ENCODE measurements at regions not wholly inside any gene's neighbourhood (a gene's known extent, or its start where the extent isn't known, plus 50 kb on each side); places are given as distances from the start of the nearest gene placed in this dataset.

DNA sequence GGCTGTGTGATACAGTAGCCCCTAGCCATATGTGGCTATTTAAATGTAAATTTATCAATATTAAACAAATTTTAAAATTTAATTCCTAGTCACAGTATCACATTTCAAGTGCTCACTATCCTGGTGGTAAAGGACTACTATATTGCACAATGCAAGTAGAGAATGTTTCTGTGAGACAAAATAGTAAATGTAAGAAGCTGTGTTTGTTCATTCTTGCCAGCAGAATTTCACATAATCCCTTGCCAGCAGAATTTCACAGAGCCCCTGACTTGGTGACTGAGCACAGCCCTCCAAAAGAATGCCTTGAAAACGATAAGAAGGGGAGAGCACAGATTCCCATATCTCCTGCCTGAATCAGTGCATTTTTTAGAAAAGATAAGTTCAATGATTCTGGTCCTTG lies 75.9 kb upstream of the SELENOP start:
- Mint-ChIP-seq H3K9me3 (no peaks in the 10 kb centered on the region), H3K4me3 (no peak overlapping the region), H3K4me1 (ENCODE audit: low read depth) (no peaks in the 10 kb centered on the region), H3K36me3 (ENCODE audit: low read depth) (no peaks in the 10 kb centered on the region), H3K27me3 (ENCODE audit: low read depth) (peaks cover 2% of the 10 kb centered on the region), H3K27ac (no peak overlapping the region)
- intact Hi-C loops (cut with micrococcal nuclease), result loop anchor here (5.0 kb wide), 3 partner anchors 305 to 1030 kb away; no protein-coding TSS in a partner anchor
- CTCF ChIA-PET, result no interaction called here
- DNase-seq, result no peak

DNA sequence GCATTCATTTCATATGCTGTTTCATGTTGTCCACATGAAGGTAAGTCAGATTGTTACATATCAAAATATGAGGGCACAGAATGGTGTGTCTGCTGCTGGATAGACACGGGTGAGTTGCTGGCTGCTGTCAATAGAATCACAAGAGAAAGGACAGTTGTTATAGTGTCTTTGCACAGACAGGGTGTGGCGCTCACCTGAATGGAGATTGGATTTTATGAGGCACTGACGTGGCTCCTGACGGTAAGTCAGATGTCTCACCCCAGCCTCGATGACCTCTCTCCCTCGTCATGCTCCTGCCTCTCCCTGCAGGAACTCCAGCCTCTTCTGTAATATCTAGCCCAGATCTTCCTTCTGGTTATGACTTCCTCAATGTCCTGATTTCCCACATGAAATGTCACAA lies 75.4 kb upstream of the SELENOP start:
- Mint-ChIP-seq H3K27ac (no peak overlapping the region), H3K9me3 (no peaks in the 10 kb centered on the region), H3K36me3 (ENCODE audit: low read depth) (no peaks in the 10 kb centered on the region), H3K4me1 (ENCODE audit: low read depth) (no peaks in the 10 kb centered on the region), H3K27me3 (ENCODE audit: low read depth) (peaks cover 2% of the 10 kb centered on the region), H3K4me3 (no peak overlapping the region)
- intact Hi-C loops (cut with micrococcal nuclease), result loop anchor here (5.0 kb wide), 3 partner anchors 305 to 1030 kb away; no protein-coding TSS in a partner anchor
- DNase-seq, result no peak
- CTCF ChIA-PET, result no interaction called here

DNA sequence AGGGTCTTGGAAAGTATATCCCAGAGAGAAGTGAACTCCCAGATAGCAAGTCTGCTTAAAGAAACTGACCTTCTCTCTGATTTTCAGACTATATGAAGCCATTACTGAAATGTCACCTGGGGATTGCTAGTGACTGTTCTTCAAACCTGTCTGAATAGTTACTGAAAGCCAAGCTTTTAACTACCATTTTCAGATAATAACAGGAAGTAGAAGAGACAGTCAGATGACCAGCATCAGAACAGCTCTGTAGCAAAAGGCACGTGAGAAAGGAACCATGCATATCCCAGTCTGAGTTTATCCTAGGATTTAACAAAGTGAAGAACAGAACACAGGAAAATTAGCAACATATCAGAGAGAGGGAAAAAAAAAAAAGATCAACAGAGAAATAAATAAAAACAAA lies 74.9 kb upstream of the SELENOP start:
- H3K4me1 Mint-ChIP-seq (ENCODE audit: low read depth), result no peaks in the 10 kb centered on the region
- no peak overlapping the region for H3K27ac Mint-ChIP-seq
- H3K9me3 Mint-ChIP-seq, result no peaks in the 10 kb centered on the region
- no peaks in the 10 kb centered on the region for H3K36me3 Mint-ChIP-seq (ENCODE audit: low read depth)
- H3K4me3 Mint-ChIP-seq, result no peak overlapping the region
- H3K27me3 Mint-ChIP-seq (ENCODE audit: low read depth), result peaks cover 2% of the 10 kb centered on the region
- intact Hi-C loops (cut with micrococcal nuclease), result loop anchor here (5.0 kb wide), 3 partner anchors 304 to 1029 kb away; no protein-coding TSS in a partner anchor
- no peak for DNase-seq
- CTCF ChIA-PET, result interaction anchor here (1.1 kb wide), 1 partner anchor 17 kb away, joined by 3 read pairs; no protein-coding TSS in a partner anchor

DNA sequence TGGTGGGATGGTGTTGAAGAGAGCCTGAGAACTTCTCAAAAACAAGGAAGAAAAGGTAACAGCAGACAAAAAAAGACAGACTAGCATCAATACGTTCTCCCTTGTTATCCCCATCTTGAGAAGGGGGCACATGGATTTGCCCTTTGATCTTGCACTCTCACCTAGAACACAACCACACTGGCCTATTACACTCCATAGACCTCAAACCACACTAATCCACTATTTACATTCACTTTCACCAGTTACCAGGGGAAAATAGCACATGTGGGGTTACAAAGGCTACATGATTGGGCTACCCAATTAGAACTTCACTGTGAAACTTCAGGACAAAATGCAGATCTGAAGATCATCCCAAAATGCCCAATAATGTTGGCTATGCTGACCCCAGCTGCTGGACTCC lies 72.6 kb upstream of the SELENOP start:
- no peak for DNase-seq
- Mint-ChIP-seq H3K27ac (no peak overlapping the region), H3K4me3 (no peak overlapping the region), H3K27me3 (ENCODE audit: low read depth) (peaks cover 2% of the 10 kb centered on the region), H3K4me1 (ENCODE audit: low read depth) (no peaks in the 10 kb centered on the region), H3K9me3 (no peaks in the 10 kb centered on the region), H3K36me3 (ENCODE audit: low read depth) (no peaks in the 10 kb centered on the region)
- intact Hi-C loops (cut with micrococcal nuclease), result no loop called here
- CTCF ChIA-PET, result no interaction called here

DNA sequence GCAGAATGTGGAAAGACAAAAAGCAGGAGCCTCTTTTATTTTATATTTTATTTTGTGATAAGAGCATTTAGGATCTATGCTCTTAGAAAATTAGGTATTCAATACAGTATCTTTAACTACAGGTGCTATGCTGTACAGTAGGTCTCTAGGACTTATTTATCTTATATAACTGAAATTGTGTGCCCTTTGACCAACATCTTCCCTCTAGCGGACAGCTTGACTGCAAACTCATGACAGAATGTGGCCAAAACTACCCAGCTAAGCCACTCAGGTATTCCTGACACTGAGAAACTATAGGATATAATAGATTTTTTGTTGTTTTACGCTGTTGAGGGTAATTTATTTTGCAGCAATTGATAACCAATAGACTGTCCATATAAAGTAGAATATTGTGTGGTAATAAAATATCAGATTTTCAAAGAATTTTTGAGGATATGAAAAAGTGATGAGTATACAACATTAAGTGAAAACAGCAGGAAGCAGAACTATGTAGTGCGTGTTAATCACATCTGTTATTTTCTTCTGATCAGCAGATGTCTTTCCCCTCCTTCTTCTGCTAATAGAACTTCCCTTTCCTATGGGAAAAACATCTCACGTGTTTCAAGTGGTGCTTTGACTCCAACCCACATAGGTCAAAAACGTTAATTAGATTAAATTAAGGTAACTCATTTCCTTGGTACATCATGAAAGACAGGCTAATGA lies 69.9 kb upstream of the SELENOP start:
- CTCF ChIA-PET, result interaction anchor here (0.9 to 1.2 kb wide), 2 partner anchors 27 to 58 kb away, joined by 3 to 4 read pairs; no protein-coding TSS in a partner anchor

DNA sequence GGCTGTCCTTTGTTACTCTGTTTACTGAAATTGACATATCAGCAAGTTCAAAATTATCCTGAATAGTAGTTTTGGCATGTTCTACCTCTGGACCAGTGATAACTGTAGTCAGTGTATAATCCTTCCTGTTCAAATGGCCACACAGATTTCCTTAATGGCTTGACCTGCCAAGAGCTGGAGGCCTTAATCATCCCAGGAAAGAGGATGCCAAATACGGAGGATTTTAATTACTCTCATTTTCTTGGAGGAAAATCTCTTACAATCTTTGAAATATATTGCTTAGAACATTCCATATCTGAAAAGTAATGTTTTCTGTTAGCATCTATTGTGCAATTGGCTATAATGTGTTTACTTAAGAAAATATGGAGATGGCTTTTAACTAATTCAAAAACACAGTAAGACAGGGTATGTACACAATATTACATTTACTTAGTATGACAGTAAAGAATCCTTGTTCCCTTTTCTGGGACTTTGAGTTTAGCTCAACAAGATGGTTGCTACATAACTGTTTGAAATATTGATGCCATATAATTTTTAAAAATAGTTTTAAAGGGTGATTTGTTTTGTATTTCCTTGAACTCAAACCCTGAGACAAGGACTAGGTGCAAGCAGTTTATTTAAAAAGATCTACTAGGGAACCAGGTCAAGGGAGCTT lies 68.9 kb upstream of the SELENOP start:
- DNase-seq, result no peak
- H3K36me3 Mint-ChIP-seq (ENCODE audit: low read depth), result no peaks in the 10 kb centered on the region
- no peaks in the 10 kb centered on the region for H3K27me3 Mint-ChIP-seq (ENCODE audit: low read depth)
- no peak overlapping the region for H3K4me3 Mint-ChIP-seq
- H3K9me3 Mint-ChIP-seq, result no peaks in the 10 kb centered on the region
- intact Hi-C loops (cut with micrococcal nuclease), result no loop called here
- CTCF ChIA-PET, result interaction anchor here (1.2 to 3.7 kb wide), 2 partner anchors 9 to 28 kb away, joined by 4 to 18 read pairs; no protein-coding TSS in a partner anchor
- H3K27ac Mint-ChIP-seq, result no peak overlapping the region
- H3K4me1 Mint-ChIP-seq (ENCODE audit: low read depth), result peaks cover 5% of the 10 kb centered on the region

More for the DNA sequence above, 69.9 kb upstream of the SELENOP start:
- no peak overlapping the region for H3K27ac Mint-ChIP-seq
- no peak overlapping the region for H3K4me3 Mint-ChIP-seq
- no peak for DNase-seq
- H3K27me3 Mint-ChIP-seq (ENCODE audit: low read depth), result no peaks in the 10 kb centered on the region
- no peaks in the 10 kb centered on the region for H3K36me3 Mint-ChIP-seq (ENCODE audit: low read depth)
- no peaks in the 10 kb centered on the region for H3K4me1 Mint-ChIP-seq (ENCODE audit: low read depth)
- intact Hi-C loops (cut with micrococcal nuclease), result no loop called here
- H3K9me3 Mint-ChIP-seq, result no peaks in the 10 kb centered on the region

DNA sequence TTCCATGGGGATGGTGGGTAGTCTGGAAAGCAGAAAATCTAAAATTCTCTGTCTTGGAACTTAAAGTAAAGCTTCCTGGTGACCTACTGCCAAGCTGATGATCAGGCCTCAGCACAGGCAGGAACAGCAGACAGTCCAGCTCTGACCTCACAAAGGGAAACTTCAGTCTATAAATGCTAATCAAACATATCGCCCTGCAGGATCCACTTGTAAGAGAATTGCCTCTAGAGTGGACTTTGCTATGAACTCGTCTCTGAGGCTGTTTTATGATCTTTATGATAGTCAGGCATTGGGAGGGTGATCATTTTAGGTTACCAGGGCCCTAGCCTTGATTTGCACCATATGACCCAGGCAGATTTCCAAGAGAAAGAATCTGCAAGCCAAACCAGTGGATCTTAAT lies 67.6 kb upstream of the SELENOP start:
- no peak overlapping the region for H3K4me3 Mint-ChIP-seq
- H3K4me1 Mint-ChIP-seq (ENCODE audit: low read depth), result peaks cover 6% of the 10 kb centered on the region
- H3K36me3 Mint-ChIP-seq (ENCODE audit: low read depth), result no peaks in the 10 kb centered on the region
- no peaks in the 10 kb centered on the region for H3K9me3 Mint-ChIP-seq
- no peak overlapping the region for H3K27ac Mint-ChIP-seq
- DNase-seq, result no peak
- H3K27me3 Mint-ChIP-seq (ENCODE audit: low read depth), result no peaks in the 10 kb centered on the region
- CTCF ChIA-PET, result interaction anchor here (0.7 to 3.7 kb wide), 2 partner anchors 10 to 762 kb away, joined by 3 to 18 read pairs; no protein-coding TSS in a partner anchor
- intact Hi-C loops (cut with micrococcal nuclease), result no loop called here

DNA sequence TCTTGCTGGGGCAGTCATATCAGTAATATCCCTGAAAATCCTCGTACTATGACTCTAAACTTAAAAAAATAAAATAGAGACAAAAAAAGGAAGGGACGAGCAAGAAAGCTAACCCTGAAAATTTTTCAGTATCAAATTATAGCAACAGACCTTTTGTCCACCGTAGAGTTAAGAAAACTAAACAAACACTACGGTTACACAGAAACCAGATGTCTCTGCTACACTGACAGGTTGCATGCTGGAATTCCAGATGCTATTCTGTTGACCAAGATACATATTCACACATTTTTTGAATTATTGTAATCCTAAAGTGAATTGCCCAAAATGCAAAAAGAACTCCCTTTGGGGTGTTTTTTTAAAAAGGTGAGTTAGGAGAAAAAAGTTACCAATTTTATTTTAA lies 66.9 kb upstream of the SELENOP start:
- intact Hi-C loops (cut with micrococcal nuclease), result no loop called here
- H3K4me3 Mint-ChIP-seq, result no peak overlapping the region
- H3K36me3 Mint-ChIP-seq (ENCODE audit: low read depth), result no peaks in the 10 kb centered on the region
- CTCF ChIA-PET, result interaction anchor here (0.7 to 3.7 kb wide), 2 partner anchors 11 to 761 kb away, joined by 3 to 18 read pairs; no protein-coding TSS in a partner anchor
- H3K4me1 Mint-ChIP-seq (ENCODE audit: low read depth), result peaks cover 6% of the 10 kb centered on the region
- H3K27ac Mint-ChIP-seq, result no peak overlapping the region
- H3K9me3 Mint-ChIP-seq, result no peaks in the 10 kb centered on the region
- no peak for DNase-seq
- no peaks in the 10 kb centered on the region for H3K27me3 Mint-ChIP-seq (ENCODE audit: low read depth)

DNA sequence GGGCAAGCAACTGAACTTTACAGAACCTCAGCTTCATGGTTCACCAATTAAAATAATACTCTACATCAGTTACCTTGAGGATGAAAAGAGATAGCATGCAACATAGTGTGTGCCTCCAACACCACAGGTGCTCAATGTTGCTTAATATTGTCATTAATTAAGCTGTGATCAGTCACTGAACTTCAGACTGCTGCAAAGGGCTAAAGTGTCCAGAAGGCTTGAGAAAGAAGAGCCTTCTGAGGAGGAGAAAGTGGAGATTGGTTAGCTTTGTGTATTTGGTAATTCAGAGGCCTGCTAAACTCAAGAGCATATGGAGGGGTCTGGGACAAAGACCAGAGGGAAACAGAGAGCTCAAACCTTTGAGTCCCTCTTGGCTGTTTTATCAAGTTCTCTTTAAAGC lies 66.3 kb upstream of the SELENOP start:
- Mint-ChIP-seq H3K4me3 (no peak overlapping the region), H3K4me1 (ENCODE audit: low read depth) (peaks cover 6% of the 10 kb centered on the region), H3K36me3 (ENCODE audit: low read depth) (no peaks in the 10 kb centered on the region), H3K27me3 (ENCODE audit: low read depth) (no peaks in the 10 kb centered on the region), H3K27ac (no peak overlapping the region), H3K9me3 (no peaks in the 10 kb centered on the region)
- DNase-seq, result no peak
- CTCF ChIA-PET, result interaction anchor here (3.7 kb wide), 1 partner anchor 12 kb away, joined by 18 read pairs; no protein-coding TSS in a partner anchor
- intact Hi-C loops (cut with micrococcal nuclease), result no loop called here

DNA sequence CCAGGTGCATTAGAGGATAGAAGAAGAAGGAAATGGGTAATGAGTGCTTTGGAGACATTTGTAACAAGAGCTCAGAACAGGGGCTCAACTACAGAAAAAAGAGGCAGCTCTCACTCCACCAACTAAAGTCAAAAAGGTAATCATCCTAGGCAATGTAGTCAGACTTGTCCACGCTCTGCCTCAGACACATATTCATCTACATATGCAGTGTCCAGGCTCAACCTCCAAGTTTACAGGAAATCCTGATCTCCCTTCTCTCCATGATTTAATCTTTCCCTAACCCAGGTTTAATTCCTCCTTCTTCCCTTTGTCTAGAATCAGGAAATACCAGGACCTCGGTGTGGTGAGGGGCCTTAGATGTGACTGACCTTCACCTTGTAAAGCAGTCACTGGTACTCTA lies 65.7 kb upstream of the SELENOP start:
- CTCF ChIA-PET, result interaction anchor here (3.7 kb wide), 1 partner anchor 12 kb away, joined by 18 read pairs; no protein-coding TSS in a partner anchor
- Mint-ChIP-seq H3K27ac (no peak overlapping the region), H3K36me3 (ENCODE audit: low read depth) (no peaks in the 10 kb centered on the region), H3K4me1 (ENCODE audit: low read depth) (peaks cover 6% of the 10 kb centered on the region), H3K4me3 (no peak overlapping the region), H3K27me3 (ENCODE audit: low read depth) (no peaks in the 10 kb centered on the region), H3K9me3 (no peaks in the 10 kb centered on the region)
- intact Hi-C loops (cut with micrococcal nuclease), result no loop called here
- DNase-seq, result no peak

DNA sequence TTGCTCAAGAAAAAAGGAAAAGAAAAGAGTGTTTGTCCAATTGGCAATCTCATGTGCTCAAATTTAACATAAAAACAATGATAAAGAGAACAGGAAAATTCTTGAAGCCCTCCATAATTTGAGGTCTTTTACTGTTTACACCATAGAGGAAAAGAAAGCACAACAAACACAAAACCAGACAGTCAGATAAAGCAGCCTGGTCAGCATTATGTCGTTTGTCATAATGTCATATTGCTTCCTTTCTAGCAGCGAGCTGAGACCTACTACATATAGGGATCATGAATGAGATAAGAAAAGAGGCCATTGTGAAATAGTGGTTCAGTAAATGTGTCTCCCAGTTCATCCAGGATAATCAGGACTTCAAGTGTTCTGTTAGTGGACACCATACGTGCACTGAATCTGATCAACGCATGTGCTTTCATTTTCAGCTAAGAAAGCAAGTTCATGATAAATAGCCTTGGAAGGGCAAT lies 64.7 kb upstream of the SELENOP start:
- CTCF ChIA-PET, result interaction anchor here (0.9 kb wide), 2 partner anchors 13 to 32 kb away, joined by 4 to 5 read pairs; no protein-coding TSS in a partner anchor
- no peak overlapping the region for H3K27ac Mint-ChIP-seq
- no peak overlapping the region for H3K4me3 Mint-ChIP-seq
- no peaks in the 10 kb centered on the region for H3K27me3 Mint-ChIP-seq (ENCODE audit: low read depth)
- intact Hi-C loops (cut with micrococcal nuclease), result no loop called here
- no peaks in the 10 kb centered on the region for H3K36me3 Mint-ChIP-seq (ENCODE audit: low read depth)
- no peak for DNase-seq
- H3K4me1 Mint-ChIP-seq (ENCODE audit: low read depth), result peaks cover 6% of the 10 kb centered on the region
- H3K9me3 Mint-ChIP-seq, result no peaks in the 10 kb centered on the region

DNA sequence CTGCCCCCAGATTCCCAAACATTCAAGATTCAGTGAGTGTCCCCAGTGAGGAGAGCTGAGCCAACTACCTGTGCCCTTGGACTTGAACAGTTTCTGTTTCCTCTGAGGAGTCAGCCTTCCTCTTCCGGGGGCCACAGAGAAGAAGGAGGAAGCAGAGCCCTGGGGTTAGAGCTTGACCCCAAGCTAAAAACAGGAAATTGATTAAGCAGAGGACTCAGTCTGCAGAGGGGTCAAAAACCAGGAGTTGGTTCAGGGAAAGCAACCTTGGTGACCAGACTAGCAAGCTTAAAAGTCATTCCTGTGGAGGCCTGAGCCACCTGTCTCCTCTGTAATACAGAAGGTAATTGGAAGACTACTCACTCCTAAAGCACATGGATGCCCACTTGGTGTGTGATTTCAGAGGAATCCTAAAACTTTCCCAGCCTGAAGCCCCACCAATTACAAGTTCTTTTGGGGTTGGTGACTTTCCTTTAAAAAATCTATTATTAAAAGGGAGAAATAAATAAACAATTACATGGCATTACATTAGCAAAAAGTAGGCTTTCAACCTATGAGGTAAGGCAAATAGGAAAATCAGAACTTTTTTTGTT lies 64.2 kb upstream of the SELENOP start:
- intact Hi-C loops (cut with micrococcal nuclease), result no loop called here
- no peaks in the 10 kb centered on the region for H3K9me3 Mint-ChIP-seq
- no peak overlapping the region for H3K27ac Mint-ChIP-seq
- H3K4me1 Mint-ChIP-seq (ENCODE audit: low read depth), result peaks cover 6% of the 10 kb centered on the region
- no peaks in the 10 kb centered on the region for H3K27me3 Mint-ChIP-seq (ENCODE audit: low read depth)
- no peak for DNase-seq
- CTCF ChIA-PET, result interaction anchor here (0.9 to 1.0 kb wide), 2 partner anchors 14 to 951 kb away, joined by 3 to 5 read pairs; partner anchors contain the start of gene FBXO4
- H3K4me3 Mint-ChIP-seq, result no peak overlapping the region
- no peaks in the 10 kb centered on the region for H3K36me3 Mint-ChIP-seq (ENCODE audit: low read depth)
